ENCODE measurements at regions not wholly inside any gene's neighbourhood (a gene's known extent, or its start where the extent isn't known, plus 50 kb on each side); places are given as distances from the start of the nearest gene placed in this dataset.

DNA sequence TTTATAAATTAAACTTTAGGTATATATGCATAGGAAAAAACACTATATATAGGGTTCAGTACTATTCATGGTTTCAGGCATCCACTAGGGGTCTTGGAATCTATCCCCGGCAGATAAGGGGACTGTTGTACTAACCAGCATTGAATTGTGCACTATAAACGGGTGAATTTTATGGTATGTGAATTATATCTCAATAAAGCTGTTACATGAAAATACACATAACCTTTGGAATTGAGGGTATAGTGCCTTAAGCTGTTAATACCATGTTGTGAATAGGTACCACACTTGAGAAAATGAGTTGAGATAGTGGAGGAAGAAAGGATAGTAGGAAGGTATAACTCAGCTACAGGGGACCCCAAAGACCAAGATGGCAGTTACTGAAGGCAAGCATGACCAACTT is 167.3 kb downstream of the HAUS1 start:
- intact Hi-C loops (cut with DNase I) = loop anchor here (10.0 kb wide), 1 partner anchor 107 kb away; no protein-coding TSS in a partner anchor

GRCh38 chr18:46273861-46274260 is 169.7 kb downstream of the HAUS1 start:
- no peak for DNase-seq
- Histone ChIP-seq H3K36me3 (no peaks in the 10 kb centered on the region), H3K9me3 (no peaks in the 10 kb centered on the region), H3K4me1 (peaks cover 0 to 6% of the 10 kb centered on the region in 2 donors), H3K27ac (no peak overlapping the region), H3K27me3 (no peaks in the 10 kb centered on the region), H3K4me3 (replicated peaks in 1 of 3) (no peak overlapping the region)
- intact Hi-C loops (cut with DNase I) = loop anchor here (10.0 kb wide), 1 partner anchor 109 kb away; no protein-coding TSS in a partner anchor
- WGBS, 2 donors = 70 to 71% methylated on average over 1 of the region's 1 CpG
- TF ChIP-seq CTCF (IDR thresholded peaks at IDR 0.05) (no peak), POLR2A (IDR thresholded peaks at IDR 0.05) (no peak)

More for the DNA sequence above, 167.3 kb downstream of the HAUS1 start:
- H3K27me3 ChIP-seq = no peaks in the 10 kb centered on the region
- H3K4me3 ChIP-seq (replicated peaks in 1 of 3) = no peak overlapping the region
- peaks cover 0 to 10% of the 10 kb centered on the region in 2 donors for H3K4me1 ChIP-seq
- WGBS, 2 donors = 78 to 88% methylated on average over 2 of the region's 2 CpGs
- H3K36me3 ChIP-seq = no peaks in the 10 kb centered on the region
- no peak overlapping the region for H3K27ac ChIP-seq
- no peak for TF ChIP-seq CTCF (IDR thresholded peaks at IDR 0.05)
- no peak for TF ChIP-seq POLR2A (IDR thresholded peaks at IDR 0.05)
- H3K9me3 ChIP-seq = no peaks in the 10 kb centered on the region
- no peak for DNase-seq

GRCh38 chr18:46274266-46274665 is 170.1 kb downstream of the HAUS1 start:
- H3K36me3 ChIP-seq = no peaks in the 10 kb centered on the region
- no peak for TF ChIP-seq CTCF (IDR thresholded peaks at IDR 0.05)
- no peak for TF ChIP-seq POLR2A (IDR thresholded peaks at IDR 0.05)
- intact Hi-C loops (cut with DNase I) = loop anchor here (10.0 kb wide), 1 partner anchor 109 kb away; no protein-coding TSS in a partner anchor
- H3K9me3 ChIP-seq = no peaks in the 10 kb centered on the region
- DNase-seq = no peak
- H3K27me3 ChIP-seq = no peaks in the 10 kb centered on the region
- peaks cover 0 to 2% of the 10 kb centered on the region in 2 donors for H3K4me1 ChIP-seq
- H3K27ac ChIP-seq = no peak overlapping the region
- H3K4me3 ChIP-seq (replicated peaks in 1 of 3) = no peak overlapping the region
- WGBS, 2 donors = 77 to 79% methylated on average over 1 of the region's 1 CpG

- Histone ChIP-seq H3K36me3 (no peaks in the 10 kb centered on the region), H3K4me1 (no peaks in the 10 kb centered on the region), H3K27ac (no peak overlapping the region), H3K4me3 (replicated peaks in 1 of 3) (no peak overlapping the region), H3K9me3 (no peaks in the 10 kb centered on the region), H3K27me3 (no peaks in the 10 kb centered on the region)
- no peak for DNase-seq
- intact Hi-C loops (cut with DNase I) = loop anchor here (10.0 kb wide), 1 partner anchor 111 kb away; no protein-coding TSS in a partner anchor
- TF ChIP-seq CTCF (IDR thresholded peaks at IDR 0.05) = no peak
- TF ChIP-seq POLR2A (IDR thresholded peaks at IDR 0.05) = no peak
- 82 to 83% methylated on average over 4 of the region's 4 CpGs for whole genome bisulfite sequencing, 2 donors
Measured at GRCh38 chr18:46275370-46275769, 171.2 kb downstream of the HAUS1 start.

GRCh38 chr18:46276748-46277147 is 172.6 kb downstream of the HAUS1 start:
- WGBS, 2 donors = 74 to 79% methylated on average over 2 to 3 of the region's 3 CpGs

More at GRCh38 chr18:46276748-46277147, 172.6 kb downstream of the HAUS1 start:
- no peak overlapping the region for H3K27ac ChIP-seq
- no peak for DNase-seq
- H3K4me3 ChIP-seq (replicated peaks in 1 of 3) = no peak overlapping the region
- intact Hi-C loops (cut with DNase I) = loop anchor here (10.0 kb wide), 1 partner anchor 112 kb away; no protein-coding TSS in a partner anchor
- H3K9me3 ChIP-seq = no peaks in the 10 kb centered on the region
- no peaks in the 10 kb centered on the region for H3K4me1 ChIP-seq
- no peaks in the 10 kb centered on the region for H3K27me3 ChIP-seq
- no peaks in the 10 kb centered on the region for H3K36me3 ChIP-seq
- TF ChIP-seq POLR2A (IDR thresholded peaks at IDR 0.05) (no peak), CTCF (IDR thresholded peaks at IDR 0.05) (no peak)

All from thyroid gland (tissue), 4 donors.